GDM1 (cell line): ENCODE measurements at regions not wholly inside any gene's neighbourhood (a gene's known extent, or its start where the extent isn't known, plus 50 kb on each side); places are given as distances from the start of the nearest gene placed in this dataset.

Experiments used
- DNase-seq: peaks from one replicate; lab custom pipeline; 2025; lab: John Stamatoyannopoulos, UW

DNA sequence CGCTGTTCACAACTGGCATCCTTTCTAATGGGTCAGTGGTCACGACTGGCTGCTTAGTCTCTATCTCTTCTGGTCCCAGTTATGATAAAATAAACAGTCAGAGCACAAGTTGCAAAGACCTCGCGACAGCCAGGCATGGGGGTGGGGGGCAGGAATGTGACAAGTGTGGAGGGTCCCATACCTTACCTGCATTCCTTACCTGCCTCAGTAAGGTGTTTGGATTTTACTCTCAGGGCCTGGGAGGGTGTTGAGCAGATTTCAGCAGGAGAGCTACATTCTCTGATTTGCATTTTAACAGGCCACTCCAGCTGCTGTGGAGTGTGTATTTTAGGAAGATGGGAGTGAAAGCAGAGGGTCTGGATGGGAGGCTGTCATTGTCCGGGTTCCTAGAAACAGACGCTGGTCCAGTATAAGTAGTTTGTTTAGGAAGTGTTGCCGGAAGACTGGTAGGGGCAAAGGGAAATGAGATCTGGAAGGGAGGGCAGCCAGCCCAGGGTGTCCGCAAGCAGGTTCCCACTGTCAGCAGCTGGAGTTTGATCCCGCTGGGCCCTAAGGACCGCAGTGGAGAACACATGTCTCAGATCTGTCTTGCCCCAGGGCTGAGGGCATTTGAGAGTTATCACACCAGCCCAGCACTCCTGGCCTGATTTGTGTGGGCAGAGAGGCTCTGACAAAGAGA is 920.0 kb downstream of the UQCRFS1 start:
- DNase-seq, result no peak

DNA sequence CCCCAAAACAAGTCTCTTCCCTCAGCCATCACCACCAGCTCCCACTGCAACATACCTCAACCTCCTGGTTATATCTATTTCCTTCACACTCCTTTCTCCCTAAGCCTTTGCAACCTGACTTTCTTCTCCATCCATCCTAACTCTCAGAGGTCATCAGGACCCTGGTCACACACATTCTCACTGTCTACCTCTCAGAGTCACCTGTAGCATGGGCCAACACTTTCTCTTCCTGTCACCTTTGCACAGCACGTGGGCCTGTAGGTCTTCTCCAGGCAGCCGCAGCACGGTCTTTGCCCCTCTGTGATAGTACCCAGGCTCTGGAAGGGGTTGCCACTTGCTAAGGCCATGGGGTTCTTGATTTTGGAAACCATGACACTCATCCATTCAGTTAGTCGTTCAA is 921.1 kb downstream of the UQCRFS1 start:
- DNase-seq, result no peak

DNA sequence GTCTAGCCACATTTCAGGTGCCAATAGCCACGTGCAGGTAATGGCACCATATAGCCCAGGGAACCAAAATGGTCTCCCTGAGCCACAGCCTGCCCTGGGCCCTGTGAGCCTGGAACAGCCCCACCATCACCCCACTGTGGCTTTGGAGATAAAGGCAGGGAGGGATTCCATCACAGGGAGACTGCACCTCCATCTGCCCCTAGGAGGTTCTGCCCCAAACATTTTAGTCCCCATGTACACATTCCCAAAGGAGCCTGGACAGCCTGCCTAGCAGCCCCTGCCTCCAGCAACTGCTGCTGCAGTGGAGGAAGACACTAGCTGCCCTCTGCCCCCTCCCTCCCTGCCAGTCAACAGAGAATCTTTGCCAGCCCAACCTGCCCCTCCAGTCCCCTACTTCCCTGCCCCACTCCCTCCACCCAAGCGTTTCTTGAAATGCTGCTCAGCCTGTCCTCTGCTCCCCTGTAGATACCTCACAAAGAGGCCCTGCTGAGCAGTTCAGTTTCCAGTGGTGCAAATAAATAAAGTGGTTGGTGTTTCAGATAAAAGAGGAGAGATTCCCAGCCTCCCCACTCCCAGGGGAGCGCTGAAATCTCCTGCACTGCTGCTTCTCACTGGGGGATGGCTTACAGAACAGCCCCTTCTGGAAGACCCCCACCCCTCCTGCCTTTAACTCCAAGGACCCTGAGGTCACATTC is 921.8 kb downstream of the UQCRFS1 start:
- DNase-seq, result no peak

DNA sequence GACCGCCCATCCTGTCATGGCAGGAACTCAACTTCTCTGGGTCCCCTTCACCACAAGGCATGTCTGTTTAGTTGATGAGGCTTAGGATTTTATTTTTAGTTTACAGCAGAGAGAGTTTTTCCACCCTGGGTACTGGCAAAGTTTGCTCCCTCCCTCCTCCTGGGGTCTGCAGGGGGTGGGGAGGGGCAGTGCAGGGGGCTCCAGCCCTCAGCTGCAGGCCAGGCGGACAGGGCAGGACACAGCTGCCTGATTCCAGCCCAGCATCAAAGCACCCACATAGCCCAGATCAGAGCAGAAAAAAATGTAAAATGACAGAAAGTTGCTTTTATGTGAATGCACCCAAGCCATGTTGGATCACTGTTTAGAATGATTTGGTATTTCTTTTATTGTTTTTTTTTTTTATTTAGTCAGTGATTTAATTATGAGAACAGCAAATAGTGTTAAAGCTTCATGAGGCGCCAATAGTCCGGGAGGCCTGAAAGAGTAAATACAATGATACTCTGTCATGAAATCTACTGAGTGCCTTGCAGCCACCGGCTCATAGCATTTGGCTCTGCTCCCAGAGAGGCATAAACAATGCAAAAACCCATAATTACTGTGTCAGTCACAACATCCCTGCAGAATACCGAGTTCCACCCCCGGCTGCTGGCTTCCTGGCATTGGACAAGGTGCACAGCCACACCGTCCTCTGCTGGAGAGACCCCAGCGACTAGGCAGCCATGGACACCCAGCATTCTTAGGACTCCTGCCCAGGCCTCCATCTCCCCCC is 923.5 kb downstream of the UQCRFS1 start:
- DNase-seq, result no peak

- DNase-seq, result no peak
Measured at GRCh38 chr19:28288572-28289264, 924.2 kb downstream of the UQCRFS1 start.

- no peak for DNase-seq
Measured at GRCh38 chr19:28285917-28286316, 927.0 kb downstream of the UQCRFS1 start.

DNA sequence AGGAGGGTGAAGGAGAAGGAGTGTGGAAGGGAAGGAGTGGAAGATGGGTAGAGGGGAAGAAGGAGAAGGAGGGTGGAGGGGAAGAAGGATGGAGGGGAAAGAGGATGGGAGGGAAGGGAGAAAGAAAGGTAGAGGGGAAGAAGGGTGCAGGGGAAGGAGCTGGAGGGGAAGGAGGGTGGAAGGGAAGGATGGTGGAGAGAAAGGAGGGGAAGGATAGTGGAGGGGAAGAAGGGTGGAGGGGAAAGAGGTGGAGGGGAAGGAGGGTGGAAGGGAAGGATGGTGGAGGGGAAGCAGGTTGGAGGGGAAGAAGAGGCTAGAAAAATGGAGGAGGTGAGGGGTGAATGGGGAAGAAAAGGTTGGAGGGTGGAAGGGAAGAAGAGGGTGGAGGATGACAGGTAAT is 927.9 kb downstream of the UQCRFS1 start:
- no peak for DNase-seq

DNA sequence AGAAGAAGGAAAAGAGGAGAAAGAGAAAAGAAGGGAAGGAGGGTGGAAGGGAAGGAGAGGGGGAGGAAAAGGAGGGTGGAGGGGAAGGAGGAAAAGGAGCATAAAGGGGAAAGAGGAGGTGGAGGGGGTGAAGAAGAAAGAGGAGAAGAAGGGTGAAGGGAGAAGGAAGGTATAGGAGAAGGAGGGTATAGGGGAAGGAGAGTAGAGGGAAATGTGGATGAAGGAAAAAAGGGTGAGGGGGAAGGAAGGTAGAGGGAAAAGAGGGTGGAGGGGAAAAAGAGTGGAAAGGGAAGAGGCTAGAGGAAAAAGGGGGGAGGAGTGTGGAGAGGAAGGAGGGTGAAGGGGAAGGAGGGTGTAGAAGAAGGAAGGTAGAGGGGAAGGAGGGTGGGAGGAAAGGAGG is 928.6 kb downstream of the UQCRFS1 start:
- DNase-seq, result no peak

DNA sequence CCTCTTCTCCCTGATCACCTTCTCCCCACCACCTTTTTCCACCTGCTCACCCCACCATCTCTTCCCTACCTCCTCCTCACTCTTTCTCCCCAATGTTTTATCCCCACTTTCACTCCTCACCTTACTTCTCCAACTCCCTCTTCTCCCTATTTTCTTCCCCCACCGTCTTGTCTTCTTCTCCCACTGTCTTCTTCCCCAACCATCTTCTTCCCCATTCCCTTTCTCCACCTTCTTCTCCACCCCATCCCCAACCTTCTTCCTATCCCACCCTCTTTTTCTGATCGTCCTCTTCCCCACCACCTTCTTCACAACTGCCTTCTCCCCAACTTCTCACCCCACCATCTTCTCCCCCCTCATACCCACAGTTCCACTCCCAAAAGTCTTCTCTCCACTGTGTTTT is 929.4 kb downstream of the UQCRFS1 start:
- no peak for DNase-seq

DNA sequence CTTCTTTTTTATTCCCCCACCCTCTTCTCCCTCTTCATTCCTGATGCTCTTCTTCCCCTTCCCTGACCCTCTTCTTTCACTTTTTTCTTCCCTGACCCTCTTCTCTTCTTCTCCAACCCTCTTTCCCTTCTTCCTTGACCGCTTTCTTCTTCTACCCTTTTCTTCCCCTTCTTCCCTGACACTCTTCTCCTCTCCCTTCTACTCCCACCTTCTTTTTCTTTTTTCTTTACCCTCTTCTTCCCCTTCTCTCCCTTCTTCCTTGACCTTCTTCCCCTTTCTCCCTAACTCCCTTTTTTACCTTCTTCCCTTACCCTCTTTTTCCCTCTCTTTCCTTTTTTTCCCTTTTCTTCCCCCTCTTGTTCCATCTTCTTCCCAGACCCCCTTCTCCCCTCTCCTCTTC is 931.3 kb downstream of the UQCRFS1 start:
- DNase-seq, result no peak

DNA sequence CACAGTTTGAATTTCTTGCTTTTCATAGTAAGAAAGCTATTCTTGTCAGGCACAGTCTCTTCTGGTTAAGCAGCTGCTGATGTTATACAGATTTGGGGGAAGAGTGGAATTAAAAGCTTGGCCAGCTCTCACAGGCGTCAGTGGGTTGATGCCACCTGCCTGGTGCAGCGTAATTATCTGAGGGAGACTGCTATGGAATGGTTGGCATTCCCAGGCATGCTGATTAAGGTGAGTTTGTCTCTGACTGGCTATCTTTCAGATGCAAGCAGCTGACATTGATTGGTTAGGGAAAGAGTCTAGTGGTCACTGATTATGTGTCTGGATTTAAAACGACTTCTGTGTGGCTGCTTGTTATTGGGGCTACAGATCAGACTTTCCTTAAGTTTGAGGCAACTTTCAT is 948.4 kb downstream of the UQCRFS1 start:
- no peak for DNase-seq

DNA sequence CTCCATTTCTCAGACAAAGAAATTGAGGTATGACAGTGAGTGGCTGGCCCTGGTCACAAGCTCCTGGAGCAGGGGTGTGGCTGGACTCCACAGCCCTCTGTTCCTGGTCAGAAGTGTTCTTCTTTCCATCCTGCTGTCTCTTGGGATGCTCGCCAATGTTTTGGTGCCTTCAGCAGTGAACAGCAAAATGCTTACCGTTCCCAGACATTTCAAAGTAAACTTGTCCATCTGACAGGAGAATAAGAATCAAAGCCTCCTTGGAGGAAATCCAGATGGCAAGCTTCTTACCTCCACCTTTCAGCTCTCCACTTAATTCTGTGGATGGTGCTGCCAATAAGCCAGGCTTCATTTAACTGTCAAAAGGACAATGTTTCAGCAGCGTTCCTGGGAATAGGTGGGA is 954.1 kb downstream of the UQCRFS1 start:
- no peak for DNase-seq

DNA sequence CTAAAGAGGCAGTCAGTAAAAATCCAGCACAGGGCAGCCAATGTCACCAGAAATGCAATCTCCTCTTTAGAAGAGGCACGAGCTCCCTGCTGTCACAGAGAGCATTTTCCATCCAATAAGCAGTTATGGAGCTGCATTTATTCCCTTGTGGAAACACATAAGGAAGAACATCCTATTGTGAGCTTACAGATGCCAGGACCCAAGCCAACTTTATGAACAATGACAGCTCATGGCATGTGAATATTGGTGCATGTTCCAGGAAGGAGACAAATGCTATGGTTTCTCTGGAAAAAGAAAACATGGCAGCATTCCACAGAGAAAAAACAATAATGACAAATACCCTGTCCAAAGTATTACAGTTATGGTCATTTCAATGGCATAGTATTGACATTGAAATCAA is 955.6 kb downstream of the UQCRFS1 start:
- DNase-seq, result no peak

GRCh38 chr19:28247243-28247642 is 965.7 kb downstream of the UQCRFS1 start:
- no peak for DNase-seq

DNA sequence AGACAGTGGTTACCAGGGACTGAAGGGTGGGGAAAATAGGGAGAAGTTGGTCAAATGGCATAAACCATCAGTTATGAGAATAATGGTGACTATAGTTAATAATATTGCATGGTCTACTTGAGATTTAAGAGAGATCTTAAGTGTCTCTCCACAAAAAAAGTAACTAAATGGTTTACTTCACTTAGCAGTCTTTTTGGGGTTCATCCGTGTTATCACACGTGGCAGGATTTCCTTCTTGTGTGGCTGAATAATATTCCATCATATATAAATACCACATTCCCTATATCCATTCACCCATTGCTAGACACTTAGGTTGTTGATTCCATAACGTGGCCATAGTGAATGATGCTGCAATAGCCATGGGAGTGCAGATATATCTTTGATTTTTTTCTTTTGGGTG is 967.0 kb downstream of the UQCRFS1 start:
- no peak for DNase-seq

DNA sequence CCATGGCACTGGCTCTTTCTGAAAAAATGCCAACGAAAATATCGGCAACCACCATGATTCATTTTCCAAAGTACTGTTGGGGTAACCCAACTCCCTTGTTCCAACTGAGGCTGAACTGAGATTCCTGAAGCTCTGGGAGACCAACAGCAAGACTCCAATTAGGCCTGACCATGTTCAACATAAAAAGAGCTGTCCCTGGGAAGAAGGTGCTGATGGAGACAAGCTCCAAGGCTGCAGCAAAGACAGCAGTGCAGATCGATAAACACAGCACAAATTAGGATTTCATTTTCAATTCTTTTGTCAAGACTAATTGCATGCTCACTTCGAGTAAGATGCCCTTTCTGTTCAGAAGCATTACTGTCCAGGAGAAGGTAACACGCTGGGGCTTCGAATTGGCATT is 968.0 kb downstream of the UQCRFS1 start:
- no peak for DNase-seq

DNA sequence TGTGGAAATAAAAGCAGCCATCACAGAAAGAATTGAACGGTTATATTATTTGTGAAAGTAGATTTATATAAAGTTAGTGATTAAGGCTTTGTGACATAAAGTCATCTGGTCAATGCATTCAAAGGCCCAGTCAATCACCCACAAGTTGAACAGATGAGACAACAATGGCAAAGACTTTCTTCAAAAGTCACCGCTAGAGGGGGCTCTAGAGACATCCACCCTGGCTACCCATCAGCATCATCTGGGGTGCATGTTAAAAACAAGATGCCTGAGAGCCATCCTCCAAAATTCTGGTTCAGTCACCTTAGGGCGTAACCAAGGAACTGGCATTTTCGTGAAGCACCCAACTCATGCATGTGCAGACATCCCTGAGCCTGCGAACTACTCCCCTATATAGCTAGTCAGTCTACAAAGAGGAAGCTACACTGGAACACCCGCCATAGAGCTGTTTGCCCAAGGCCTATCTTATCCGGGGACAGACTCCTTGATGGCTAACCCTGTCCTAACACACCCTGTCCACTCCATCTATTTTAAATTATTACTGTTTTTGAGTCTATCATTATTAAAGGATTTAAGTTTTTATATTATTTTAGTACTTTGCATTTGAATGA is 970.5 kb downstream of the UQCRFS1 start:
- no peak for DNase-seq

DNA sequence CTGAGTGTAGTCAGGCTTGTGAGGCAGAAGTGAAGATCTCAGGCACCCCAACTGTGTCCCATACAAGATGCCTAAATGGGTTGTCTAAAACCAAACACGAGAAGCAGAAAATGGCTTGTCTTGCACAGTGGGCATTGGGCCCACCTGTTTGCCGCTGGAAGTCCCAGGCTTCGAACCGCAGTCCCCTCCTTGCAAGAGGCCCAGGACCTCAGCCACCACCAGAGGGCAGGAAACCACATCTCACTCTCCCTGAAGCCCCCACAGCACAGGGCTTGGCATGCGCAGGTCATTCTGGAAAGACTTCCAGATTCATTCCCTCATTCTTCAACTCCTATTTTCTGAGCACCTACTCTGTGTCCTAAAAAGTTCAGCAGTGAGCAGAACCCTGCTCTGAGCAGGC is 973.7 kb downstream of the UQCRFS1 start:
- DNase-seq, result no peak

DNA sequence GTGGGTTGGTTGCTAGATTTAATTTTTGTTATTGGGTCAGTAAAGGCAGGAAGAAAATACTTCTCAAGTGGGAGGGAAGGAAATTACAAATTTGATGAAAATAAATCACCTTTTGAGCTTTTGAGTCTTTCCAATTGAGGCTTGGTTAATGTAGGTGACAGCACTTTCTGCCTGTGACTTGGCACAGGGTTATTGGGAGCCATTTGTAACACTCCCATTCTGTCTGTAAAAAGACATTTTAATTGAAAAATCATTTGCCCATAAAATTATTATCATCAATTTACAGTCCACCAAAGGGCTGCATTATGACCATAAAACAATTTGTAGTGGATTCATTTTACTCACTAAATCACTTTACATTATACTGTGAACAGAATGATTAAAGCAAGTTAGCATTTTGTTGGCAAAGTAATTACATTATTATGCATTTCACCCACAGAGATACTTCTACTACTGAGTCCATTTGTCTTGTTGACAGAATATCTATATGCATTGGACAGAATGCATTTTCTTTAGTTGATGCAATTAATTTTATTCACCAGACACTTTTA is 974.6 kb downstream of the UQCRFS1 start:
- no peak for DNase-seq

DNA sequence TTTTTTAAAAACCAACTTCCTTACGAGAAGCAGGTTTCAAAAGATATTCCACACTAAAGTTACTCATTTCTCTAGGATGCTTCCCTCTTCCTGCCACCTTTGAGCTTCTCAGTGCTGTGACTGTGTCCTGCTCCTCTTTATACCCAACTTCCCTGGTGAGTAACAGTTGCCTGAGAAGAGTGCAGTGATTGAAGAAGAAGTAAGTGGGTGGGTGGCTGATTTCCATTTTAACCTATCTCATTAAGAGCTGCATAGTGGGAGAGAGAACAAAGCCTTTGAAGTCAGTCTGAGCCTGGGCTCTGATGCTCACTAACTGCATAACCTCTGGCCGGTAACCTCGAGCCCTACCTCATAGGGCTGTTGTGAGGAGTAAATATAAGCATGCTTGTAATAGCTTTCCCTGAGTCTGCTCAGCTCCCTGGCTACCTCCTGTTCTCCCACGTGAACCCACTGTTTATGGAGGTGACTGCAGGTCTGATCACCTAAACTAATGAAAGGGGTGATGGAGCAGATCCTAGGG is 977.3 kb downstream of the UQCRFS1 start:
- DNase-seq, result no peak

GRCh38 chr19:28234637-28235036 is 978.3 kb downstream of the UQCRFS1 start:
- DNase-seq, result no peak

DNA sequence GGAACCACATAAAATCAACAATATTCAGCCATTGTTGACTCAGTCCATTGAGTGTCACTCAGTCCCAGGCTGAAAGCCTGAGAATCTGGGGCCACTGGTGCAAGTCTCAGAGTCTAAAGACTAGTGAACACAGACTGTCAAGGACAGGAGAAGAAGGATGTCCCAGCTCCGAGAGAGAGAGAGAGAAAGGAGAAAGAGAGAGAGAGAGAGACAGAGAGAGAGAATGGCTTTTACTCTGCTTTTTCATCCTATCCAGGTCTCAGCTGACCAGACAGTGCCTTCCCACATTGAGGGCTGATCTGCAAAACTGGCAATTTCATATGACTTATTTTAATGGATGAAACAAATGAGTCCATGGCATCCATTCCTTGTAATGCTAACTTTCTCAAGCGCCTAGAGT is 984.1 kb downstream of the UQCRFS1 start:
- no peak for DNase-seq
